Central memory CD8-positive, alpha-beta T cell (primary cell): ENCODE measurements at regions not wholly inside any gene's neighbourhood (a gene's known extent, or its start where the extent isn't known, plus 50 kb on each side); places are given as distances from the start of the nearest gene placed in this dataset.
"Not testable (repeated sequence)": the region's sequence is repeated elsewhere in the genome, so short reads cannot be mapped to it uniquely, and the experiment has no call there.

Experiments
- ATAC-seq: fragments of 150-1000 bp; cut with Tn5 transposase; replicated peaks from 2 replicates; pipeline ENCODE4 v1.10.0; 2022; ENCODE audit warnings: mild to moderate bottlenecking, moderate FRiP score, moderate number of reproducible peaks; ENCODE audit not compliant: poor library complexity, severe bottlenecking; ENCODE audit errors: extremely low read depth
- DNase-seq, 2 donors: peaks; one replicate each; pipeline ENCODE4 v3.0.0; 2021; ENCODE audit warnings: low spot score in 2 of 2
- H3K27ac Mint-ChIP-seq: one replicate; pipeline ENCODE4 v1.8.0; 2022; ENCODE audit warnings: low read depth, mild to moderate bottlenecking, moderate library complexity, mixed read lengths
- H3K27me3 Mint-ChIP-seq: one replicate; pipeline ENCODE4 v1.8.0; 2022; ENCODE audit warnings: mixed read lengths
- H3K36me3 Mint-ChIP-seq: one replicate; pipeline ENCODE4 v1.8.0; 2022; ENCODE audit warnings: mild to moderate bottlenecking, moderate library complexity, mixed read lengths; ENCODE audit not compliant: insufficient read depth
- H3K4me1 Mint-ChIP-seq: one replicate; pipeline ENCODE4 v1.8.0; 2022; ENCODE audit warnings: mixed read lengths
- H3K4me3 Mint-ChIP-seq: one replicate; pipeline ENCODE4 v1.8.0; 2022; ENCODE audit warnings: mild to moderate bottlenecking, moderate library complexity, mixed read lengths
- H3K9me3 Mint-ChIP-seq: one replicate; pipeline ENCODE4 v1.8.0; 2022; ENCODE audit warnings: mixed read lengths

GRCh38 chr4:123005126-123005525 lies 82.7 kb upstream of the NUDT6 start:
- not testable (repeated sequence) for DNase-seq, H3K27ac Mint-ChIP-seq, H3K9me3 Mint-ChIP-seq, ATAC-seq, H3K4me3 Mint-ChIP-seq, H3K27me3 Mint-ChIP-seq, H3K36me3 Mint-ChIP-seq
- H3K4me1 Mint-ChIP-seq, result peaks cover 12% of the 10 kb centered on the region

GRCh38 chr4:123007679-123008078 lies 85.3 kb upstream of the NUDT6 start:
- Mint-ChIP-seq H3K4me3 (no peak overlapping the region), H3K36me3 (peaks cover 7% of the 10 kb centered on the region), H3K9me3 (no peaks in the 10 kb centered on the region), H3K4me1 (peaks cover 11% of the 10 kb centered on the region), H3K27me3 (no peaks in the 10 kb centered on the region), H3K27ac (no peak overlapping the region)
- DNase-seq (no peak), ATAC-seq (no peak)

GRCh38 chr4:123012416-123012815 lies 90.0 kb upstream of the NUDT6 start:
- not testable (repeated sequence) for H3K9me3 Mint-ChIP-seq, H3K4me3 Mint-ChIP-seq, H3K27me3 Mint-ChIP-seq, ATAC-seq, H3K27ac Mint-ChIP-seq, H3K36me3 Mint-ChIP-seq, H3K4me1 Mint-ChIP-seq, DNase-seq

- Mint-ChIP-seq H3K4me3 (no peak overlapping the region), H3K36me3 (peaks cover 3% of the 10 kb centered on the region), H3K9me3 (no peaks in the 10 kb centered on the region), H3K27me3 (no peaks in the 10 kb centered on the region), H3K27ac (no peak overlapping the region), H3K4me1 (no peaks in the 10 kb centered on the region)
- DNase-seq (no peak), ATAC-seq (no peak)
These were observed 91.6 kb upstream of the NUDT6 start for GRCh38 chr4:123014038-123014437.

- Mint-ChIP-seq H3K4me3 (no peak overlapping the region), H3K9me3 (no peaks in the 10 kb centered on the region), H3K27ac (no peak overlapping the region), H3K4me1 (no peaks in the 10 kb centered on the region), H3K36me3 (no peaks in the 10 kb centered on the region), H3K27me3 (no peaks in the 10 kb centered on the region)
- no peak for DNase-seq
- no peak for ATAC-seq
These were observed 94.7 kb upstream of the NUDT6 start for GRCh38 chr4:123017078-123017477.

GRCh38 chr4:123017636-123018395 lies 95.4 kb upstream of the NUDT6 start:
- no peak for DNase-seq
- Mint-ChIP-seq H3K27ac (no peak overlapping the region), H3K36me3 (no peaks in the 10 kb centered on the region), H3K27me3 (no peaks in the 10 kb centered on the region), H3K9me3 (no peaks in the 10 kb centered on the region), H3K4me1 (no peaks in the 10 kb centered on the region), H3K4me3 (no peak overlapping the region)
- no peak for ATAC-seq

- Mint-ChIP-seq H3K4me3 (no peak overlapping the region), H3K9me3 (no peaks in the 10 kb centered on the region), H3K4me1 (no peaks in the 10 kb centered on the region), H3K36me3 (no peaks in the 10 kb centered on the region), H3K27me3 (no peaks in the 10 kb centered on the region), H3K27ac (no peak overlapping the region)
- DNase-seq (no peak), ATAC-seq (no peak)
These were observed 96.0 kb upstream of the NUDT6 start for GRCh38 chr4:123018396-123018775.

GRCh38 chr4:123020285-123020684 lies 97.9 kb upstream of the NUDT6 start:
- Mint-ChIP-seq H3K4me3 (no peak overlapping the region), H3K27me3 (no peaks in the 10 kb centered on the region), H3K9me3 (no peaks in the 10 kb centered on the region), H3K36me3 (peaks cover 4% of the 10 kb centered on the region), H3K4me1 (no peaks in the 10 kb centered on the region), H3K27ac (no peak overlapping the region)
- DNase-seq, result no peak
- ATAC-seq, result no peak

GRCh38 chr4:123023647-123024046 lies 101.2 kb upstream of the NUDT6 start:
- Mint-ChIP-seq H3K36me3 (peaks cover 6% of the 10 kb centered on the region), H3K4me1 (no peaks in the 10 kb centered on the region), H3K27me3 (no peaks in the 10 kb centered on the region), H3K9me3 (no peaks in the 10 kb centered on the region), H3K4me3 (no peak overlapping the region), H3K27ac (no peak overlapping the region)
- DNase-seq, result no peak
- no peak for ATAC-seq

GRCh38 chr4:123024710-123025109 lies 102.3 kb upstream of the NUDT6 start:
- DNase-seq (no peak), ATAC-seq (no peak)
- Mint-ChIP-seq H3K27ac (no peak overlapping the region), H3K4me3 (no peak overlapping the region), H3K4me1 (no peaks in the 10 kb centered on the region), H3K36me3 (peaks cover 8% of the 10 kb centered on the region), H3K27me3 (no peaks in the 10 kb centered on the region), H3K9me3 (no peaks in the 10 kb centered on the region)

- Mint-ChIP-seq H3K27ac (no peak overlapping the region), H3K27me3 (no peaks in the 10 kb centered on the region), H3K4me3 (no peak overlapping the region), H3K36me3 (peaks cover 10% of the 10 kb centered on the region), H3K9me3 (no peaks in the 10 kb centered on the region), H3K4me1 (no peaks in the 10 kb centered on the region)
- no peak for DNase-seq
- ATAC-seq, result no peak
These were observed 103.0 kb upstream of the NUDT6 start for GRCh38 chr4:123025398-123025797.

GRCh38 chr4:123026015-123026414 lies 103.6 kb upstream of the NUDT6 start:
- not testable (repeated sequence) for H3K4me1 Mint-ChIP-seq, H3K9me3 Mint-ChIP-seq, H3K4me3 Mint-ChIP-seq, H3K27me3 Mint-ChIP-seq, DNase-seq, H3K27ac Mint-ChIP-seq, ATAC-seq
- H3K36me3 Mint-ChIP-seq, result peaks cover 11% of the 10 kb centered on the region

GRCh38 chr4:123031664-123032063 lies 109.3 kb upstream of the NUDT6 start:
- Mint-ChIP-seq H3K27ac (no peak overlapping the region), H3K4me3 (no peak overlapping the region), H3K9me3 (no peaks in the 10 kb centered on the region), H3K27me3 (no peaks in the 10 kb centered on the region), H3K36me3 (peaks cover 14% of the 10 kb centered on the region), H3K4me1 (no peaks in the 10 kb centered on the region)
- ATAC-seq (no peak), DNase-seq (no peak)
